ENCODE measurements at regions not wholly inside any gene's neighbourhood (a gene's known extent, or its start where the extent isn't known, plus 50 kb on each side); places are given as distances from the start of the nearest gene placed in this dataset.
A peak's percentile ranks its signal among the peaks of the same experiment; 100 is the strongest.

DNA sequence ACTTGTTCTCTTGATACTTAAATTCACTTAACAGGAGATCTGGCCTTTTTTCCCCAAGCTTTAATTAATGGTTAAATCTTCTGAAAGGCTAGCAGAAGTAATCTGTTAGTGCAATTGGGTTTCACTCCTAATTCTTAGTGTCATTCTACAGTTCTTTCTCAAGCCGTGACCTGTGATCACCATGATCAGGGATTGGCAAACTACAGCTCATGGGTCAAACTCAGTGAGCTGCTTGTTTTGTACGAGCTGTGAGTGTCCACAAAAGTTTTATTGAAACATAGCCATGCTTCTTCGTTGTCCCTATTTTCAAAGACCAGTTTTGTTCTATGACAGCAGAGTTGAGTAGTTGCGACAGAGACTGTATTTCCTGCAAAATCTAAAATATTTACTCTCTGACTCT lies 109.4 kb upstream of the KCNJ15 start:
- no peak for DNase-seq (ENCODE audit: low read depth, low spot score)

DNA sequence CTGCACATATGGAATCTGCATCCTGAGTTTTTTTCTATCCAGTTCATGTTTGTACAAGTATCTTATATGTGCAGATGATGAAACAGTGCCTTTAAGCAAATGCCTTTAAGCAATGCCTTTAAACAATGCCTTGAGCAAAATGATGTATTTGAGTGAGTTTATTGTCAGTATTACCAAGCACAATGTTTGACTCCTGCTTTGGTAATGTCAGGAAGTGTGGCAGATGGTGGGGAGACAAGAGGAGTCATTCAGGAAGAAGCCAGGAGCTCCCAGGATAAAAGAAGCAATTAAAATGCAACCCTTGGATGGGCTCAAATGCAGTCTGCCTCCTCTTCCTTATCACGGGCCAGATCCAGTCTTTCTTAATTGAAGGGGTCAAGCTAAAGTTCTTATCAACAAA lies 108.7 kb upstream of the KCNJ15 start:
- no peak for DNase-seq (ENCODE audit: low read depth, low spot score)

- no peak for DNase-seq (ENCODE audit: low read depth, low spot score)
Observed at GRCh38 chr21:38151021-38151645, 105.7 kb upstream of the KCNJ15 start.

DNA sequence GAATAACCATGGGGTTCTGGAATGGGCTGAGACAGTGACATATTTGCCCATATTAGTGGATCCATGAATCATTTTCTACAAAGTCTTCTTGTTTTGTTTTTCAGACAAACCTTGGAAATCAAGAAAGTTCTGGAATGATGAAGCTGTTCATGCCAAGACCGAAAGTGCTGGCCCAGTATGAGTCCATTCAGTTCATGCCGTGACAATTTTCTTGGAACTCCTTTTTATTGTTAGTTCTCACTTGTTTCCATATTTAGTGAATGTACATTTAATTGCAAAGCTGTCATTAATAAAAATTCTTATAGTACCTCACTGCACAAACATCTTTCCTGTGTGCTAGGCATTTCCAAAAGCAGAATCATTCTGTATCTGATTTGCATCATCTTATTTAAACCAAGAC lies 100.6 kb upstream of the KCNJ15 start:
- no peak for DNase-seq (ENCODE audit: low read depth, low spot score)

DNA sequence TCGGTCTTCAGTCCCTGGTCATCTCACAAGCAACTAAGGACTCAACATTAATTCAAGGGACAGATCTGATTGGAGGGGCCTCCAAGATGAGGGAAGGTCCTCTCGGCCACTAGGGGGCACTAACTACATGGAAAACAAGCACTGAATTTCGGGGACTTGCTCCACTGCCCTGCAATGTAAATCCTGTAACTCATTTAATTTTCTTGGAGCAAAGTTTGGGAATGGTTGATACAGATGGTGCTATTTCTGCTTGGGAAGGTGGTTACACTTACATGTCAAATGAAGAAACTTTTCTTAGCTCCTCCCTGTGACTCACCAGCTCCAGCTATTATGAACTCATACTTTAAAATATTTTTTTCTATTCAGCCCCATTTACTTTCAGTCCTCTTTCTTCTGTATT lies 97.4 kb upstream of the KCNJ15 start:
- DNase-seq (ENCODE audit: low read depth, low spot score) = peak; percentile 48

- peak; percentile 13 for DNase-seq (ENCODE audit: low read depth, low spot score)
Observed at GRCh38 chr21:38165466-38166172, 91.2 kb upstream of the KCNJ15 start.

GRCh38 chr21:38166173-38166535 lies 90.6 kb upstream of the KCNJ15 start:
- no peak for DNase-seq (ENCODE audit: low read depth, low spot score)

DNA sequence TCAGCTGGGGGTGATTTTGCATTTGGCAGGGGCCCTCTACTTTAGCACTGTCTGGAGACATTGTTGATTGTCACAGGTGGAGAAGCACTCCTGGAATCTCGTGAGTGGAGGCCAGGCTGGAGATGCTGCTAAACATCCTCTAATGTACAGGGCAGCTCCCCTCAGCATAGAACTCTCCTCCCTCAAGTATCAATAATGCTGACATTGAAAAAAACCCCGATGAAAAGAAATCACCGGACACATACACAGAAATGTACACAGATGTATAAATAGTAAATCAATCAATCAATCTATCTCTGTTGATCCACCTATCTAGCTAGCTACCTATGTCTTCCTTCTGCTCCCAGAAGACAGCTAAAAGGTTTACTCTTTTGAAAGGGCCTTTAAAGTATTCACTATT lies 89.4 kb upstream of the KCNJ15 start:
- DNase-seq (ENCODE audit: low read depth, low spot score) = no peak

DNA sequence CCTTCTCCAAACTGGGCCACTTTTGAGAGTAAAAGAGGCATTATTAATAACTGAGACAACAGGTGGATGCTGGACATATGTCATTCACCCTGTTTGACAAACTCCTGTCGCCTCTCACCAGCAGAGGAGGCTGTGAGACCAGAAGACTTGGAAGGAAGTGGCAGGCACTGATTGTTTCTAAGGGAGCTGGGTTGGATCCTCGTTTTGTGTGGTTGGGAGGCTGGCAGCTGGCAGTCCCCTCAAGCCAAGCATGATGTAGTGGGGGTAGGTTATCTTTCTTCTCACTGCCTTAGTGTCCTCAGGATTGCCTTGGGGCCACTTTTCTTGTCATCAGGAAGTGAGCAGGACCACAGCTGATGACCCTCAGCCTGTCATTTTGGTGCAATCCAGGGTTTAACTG lies 86.5 kb upstream of the KCNJ15 start:
- no peak for DNase-seq (ENCODE audit: low read depth, low spot score)

- no peak for DNase-seq (ENCODE audit: low read depth, low spot score)
Observed at GRCh38 chr21:38170704-38171682, 85.8 kb upstream of the KCNJ15 start.

GRCh38 chr21:38171723-38172344 lies 85.0 kb upstream of the KCNJ15 start:
- DNase-seq (ENCODE audit: low read depth, low spot score) = peak; percentile 57

- DNase-seq (ENCODE audit: low read depth, low spot score) = no peak
Observed at GRCh38 chr21:38173276-38174035, 83.3 kb upstream of the KCNJ15 start.

- no peak for DNase-seq (ENCODE audit: low read depth, low spot score)
Observed at GRCh38 chr21:38175306-38175705, 81.5 kb upstream of the KCNJ15 start.

GRCh38 chr21:38177919-38178652 lies 78.7 kb upstream of the KCNJ15 start:
- DNase-seq (ENCODE audit: low read depth, low spot score) = no peak

GRCh38 chr21:38178653-38179470 lies 77.9 kb upstream of the KCNJ15 start:
- DNase-seq (ENCODE audit: low read depth, low spot score) = no peak

DNA sequence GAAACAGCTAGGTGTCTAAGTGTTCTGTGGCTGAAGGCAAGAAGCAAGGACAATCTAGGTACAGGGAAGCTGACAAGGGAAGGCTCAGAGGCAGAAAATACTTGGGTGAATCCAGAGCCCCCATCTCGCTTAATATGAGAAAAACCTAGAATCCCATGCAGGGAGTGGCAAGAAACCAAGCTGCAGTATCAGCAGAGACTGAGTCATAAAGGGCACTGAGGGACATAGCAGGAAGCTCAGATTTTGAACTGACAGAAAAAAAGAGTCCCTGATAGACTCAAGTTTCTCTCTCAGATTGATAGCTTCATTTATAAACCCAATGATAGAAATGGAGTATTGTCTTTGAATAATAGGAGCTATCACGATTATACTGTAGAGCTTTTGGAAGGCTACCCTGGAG lies 77.3 kb upstream of the KCNJ15 start:
- DNase-seq (ENCODE audit: low read depth, low spot score) = no peak

- DNase-seq (ENCODE audit: low read depth, low spot score) = no peak
Observed at GRCh38 chr21:38181096-38181495, 75.7 kb upstream of the KCNJ15 start.

DNA sequence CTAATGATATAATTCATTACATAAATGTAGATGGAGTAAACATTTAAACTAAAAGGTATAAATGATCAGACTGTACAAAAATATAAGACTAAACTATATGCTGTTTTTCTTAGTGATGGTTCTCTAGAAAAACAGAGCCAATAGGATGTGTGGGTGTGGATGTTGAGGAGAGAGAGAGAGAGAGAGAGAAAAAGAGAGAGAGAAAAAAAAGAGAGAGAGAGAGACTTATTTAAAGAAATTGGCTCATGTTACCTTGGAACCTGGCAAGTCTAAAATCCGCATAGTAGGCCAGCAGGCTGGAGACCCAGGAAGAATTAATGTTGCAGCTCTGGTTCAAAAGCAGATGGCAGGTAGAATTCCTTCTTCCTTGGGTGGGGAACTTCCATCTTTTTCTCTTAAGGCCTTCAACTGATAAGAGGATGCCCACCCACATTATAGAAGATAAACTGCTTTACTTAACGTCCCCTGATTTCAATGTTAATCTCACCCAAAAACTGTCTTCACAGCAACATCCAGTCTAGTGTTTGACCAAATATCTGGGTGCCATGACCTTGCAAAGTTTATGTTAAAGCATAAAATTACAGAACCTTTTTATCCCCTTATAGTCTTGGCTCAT lies 74.3 kb upstream of the KCNJ15 start:
- no peak for DNase-seq (ENCODE audit: low read depth, low spot score)

- no peak for DNase-seq (ENCODE audit: low read depth, low spot score)
Observed at GRCh38 chr21:38183961-38184360, 72.8 kb upstream of the KCNJ15 start.

Data from pulmonary artery endothelial cell (primary cell).